ENCODE measurements at regions not wholly inside any gene's neighbourhood (a gene's known extent, or its start where the extent isn't known, plus 50 kb on each side); places are given as distances from the start of the nearest gene placed in this dataset.
"Not testable (repeated sequence)": the region's sequence is repeated elsewhere in the genome, so short reads cannot be mapped to it uniquely, and the experiment has no call there.

DNA sequence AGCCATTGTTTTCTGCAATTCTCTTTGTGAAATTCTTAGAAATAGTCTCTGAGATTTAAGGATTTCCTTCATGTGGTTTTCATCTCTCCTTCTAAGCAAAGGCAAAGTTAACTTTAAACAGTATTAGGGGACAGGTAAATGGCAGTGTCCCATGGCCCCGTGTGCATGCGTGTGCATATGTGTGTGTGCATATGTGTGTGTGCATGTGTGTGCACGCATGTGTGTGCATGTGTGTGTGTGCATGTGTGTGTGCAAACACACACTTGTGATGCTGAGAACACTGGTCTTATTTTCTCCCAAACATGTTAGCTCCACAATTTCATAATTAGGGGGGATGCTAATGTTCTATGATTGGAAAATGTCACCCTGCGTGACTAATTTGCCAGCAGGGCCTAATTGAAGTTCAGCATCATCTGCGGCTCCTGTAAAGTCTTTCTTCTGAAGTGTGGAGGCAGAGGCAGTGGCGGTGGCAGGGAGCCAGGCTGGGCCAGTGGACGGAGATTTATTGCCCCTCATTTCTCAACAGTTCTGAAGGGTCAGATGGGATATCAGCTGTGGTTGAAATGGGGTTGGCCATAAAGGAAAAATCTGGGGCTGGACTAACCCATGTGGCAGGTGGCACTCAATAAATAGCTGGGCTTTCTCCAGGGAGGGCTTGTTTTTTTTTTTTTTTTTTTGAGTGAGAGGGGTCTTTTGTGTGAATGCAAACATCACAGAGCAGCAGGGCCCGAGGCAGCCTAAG is 289.3 kb upstream of the PODXL start:
- no peak for DNase-seq

DNA sequence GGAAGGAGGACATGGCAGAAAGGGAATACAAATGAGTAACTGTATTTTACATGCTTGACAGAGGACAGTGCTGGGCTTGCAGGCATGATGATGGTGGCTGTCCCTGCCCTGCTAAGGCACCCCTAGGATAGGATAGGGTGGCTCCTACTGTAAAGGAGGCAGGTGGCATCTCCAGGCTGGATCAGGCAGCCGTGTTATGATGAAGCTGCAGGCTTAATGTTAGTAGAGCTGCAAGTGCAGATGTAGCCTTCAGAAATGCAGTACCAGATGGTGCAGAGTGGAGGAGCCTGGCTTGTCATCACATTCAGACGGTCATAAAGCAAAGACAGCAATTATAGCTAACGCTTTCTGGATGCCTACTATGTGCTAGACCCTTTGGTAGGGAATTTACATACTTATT is 287.9 kb upstream of the PODXL start:
- DNase-seq, result no peak

DNA sequence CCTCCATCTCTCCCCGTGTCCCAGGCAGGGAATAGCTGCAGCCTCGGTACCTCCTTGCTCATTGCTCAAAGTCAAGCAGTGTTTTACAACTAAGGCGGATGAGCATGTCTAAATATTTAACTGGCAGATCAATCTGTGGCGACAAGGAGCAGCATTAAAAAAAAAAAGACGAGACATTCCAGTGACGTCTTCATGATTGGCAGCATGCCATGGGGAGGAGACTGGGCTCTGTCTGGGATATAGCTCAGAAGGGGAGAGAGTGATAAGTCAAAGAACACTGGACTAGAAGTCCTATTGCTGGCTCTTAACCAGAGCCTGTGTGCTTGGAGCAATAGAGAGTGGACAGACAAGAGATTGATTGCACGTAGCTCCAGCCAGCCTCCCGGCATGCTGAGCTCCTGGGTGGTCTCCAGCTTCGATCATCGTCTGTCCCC is 287.5 kb upstream of the PODXL start:
- DNase-seq, result no peak

DNA sequence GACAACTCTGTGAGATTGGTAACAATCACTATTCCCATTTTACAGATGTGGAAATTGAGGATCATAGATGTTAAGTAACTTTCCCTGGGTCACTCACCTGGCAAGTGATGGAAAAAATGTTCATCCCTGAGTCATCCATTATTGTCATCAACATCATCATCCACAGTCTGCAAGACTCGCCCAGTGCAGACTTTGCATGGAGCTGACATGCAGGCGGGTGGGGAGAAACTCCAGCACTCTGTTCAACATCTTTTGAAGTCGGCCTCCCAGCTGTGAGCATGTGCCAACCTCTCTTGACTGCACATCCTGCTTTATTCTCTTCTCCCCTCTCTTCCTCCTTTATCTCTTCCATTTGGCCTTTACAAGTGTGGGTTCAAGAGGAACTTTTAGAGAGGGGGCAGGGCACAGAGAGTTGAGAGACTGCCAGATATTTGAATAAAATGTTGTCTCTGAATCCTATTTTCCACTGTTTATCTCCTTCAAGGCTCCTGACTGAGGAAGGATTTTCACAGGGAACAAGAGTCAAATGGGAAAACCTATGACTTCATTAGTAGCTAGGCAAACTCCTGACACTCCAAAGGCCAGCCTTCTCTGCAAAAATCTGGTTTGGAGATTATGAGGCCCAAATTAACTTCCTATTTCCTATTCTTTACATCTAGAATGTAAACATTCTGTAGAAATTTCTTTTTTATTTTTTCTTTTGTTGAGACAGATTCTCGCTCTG is 283.7 kb upstream of the PODXL start:
- no peak for DNase-seq

DNA sequence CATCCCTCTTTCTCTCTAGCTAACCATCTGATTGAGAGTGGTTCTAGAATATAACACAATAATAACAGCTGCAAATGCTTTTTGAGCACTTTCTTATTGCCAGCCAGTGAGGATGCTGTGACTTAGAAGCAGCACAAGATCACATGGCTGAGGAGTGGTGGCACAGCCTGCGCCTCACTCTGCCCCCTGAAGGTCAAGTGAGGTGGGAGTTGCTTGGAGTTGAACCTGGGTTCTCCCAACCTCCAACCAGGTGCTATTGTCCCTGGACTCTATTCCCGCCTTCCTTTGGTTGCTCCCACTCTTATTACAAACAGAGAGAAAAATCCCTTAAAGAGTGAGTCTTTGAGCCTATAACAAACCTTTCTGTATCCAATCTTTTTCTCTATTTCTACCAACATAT is 280.3 kb upstream of the PODXL start:
- no peak for DNase-seq

DNA sequence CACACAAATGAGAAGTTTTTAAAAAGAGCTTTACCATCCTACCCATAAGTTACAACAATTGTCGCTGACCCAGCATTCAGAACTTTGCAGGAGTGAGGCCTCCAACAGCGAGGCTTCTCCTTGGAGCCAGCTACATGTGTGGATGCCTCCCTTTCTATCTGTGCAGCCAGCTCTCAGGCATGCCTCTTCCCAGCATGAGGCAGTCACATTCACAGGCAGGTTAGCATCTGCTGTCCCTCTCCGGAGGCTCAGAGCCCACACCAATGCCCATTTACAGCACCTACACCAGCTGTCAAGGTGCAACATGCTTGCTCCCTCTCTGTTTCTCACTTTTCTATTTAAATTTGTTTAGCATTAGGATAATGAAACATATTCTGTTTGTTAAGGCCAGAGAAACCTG is 278.7 kb upstream of the PODXL start:
- DNase-seq, result no peak

DNA sequence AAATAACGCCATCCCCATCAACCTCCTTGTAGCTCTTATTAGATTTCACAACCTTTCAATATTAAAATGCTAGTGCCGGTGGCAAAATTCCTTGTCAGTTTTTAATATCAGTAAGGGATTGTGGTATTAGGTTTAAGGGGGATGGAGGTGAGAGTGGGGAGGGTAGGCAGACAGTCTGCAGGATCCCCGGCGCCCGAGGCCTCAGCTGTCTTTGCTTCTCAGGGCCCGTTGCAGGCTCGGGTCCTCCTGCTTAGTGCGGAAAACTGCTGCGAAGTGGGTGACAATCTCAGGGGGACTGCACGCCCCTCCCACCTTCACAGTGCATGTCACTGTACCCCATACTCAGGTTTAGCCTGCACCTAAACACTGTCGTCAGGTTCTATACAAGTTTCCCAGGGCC is 274.3 kb upstream of the PODXL start:
- no peak for DNase-seq

DNA sequence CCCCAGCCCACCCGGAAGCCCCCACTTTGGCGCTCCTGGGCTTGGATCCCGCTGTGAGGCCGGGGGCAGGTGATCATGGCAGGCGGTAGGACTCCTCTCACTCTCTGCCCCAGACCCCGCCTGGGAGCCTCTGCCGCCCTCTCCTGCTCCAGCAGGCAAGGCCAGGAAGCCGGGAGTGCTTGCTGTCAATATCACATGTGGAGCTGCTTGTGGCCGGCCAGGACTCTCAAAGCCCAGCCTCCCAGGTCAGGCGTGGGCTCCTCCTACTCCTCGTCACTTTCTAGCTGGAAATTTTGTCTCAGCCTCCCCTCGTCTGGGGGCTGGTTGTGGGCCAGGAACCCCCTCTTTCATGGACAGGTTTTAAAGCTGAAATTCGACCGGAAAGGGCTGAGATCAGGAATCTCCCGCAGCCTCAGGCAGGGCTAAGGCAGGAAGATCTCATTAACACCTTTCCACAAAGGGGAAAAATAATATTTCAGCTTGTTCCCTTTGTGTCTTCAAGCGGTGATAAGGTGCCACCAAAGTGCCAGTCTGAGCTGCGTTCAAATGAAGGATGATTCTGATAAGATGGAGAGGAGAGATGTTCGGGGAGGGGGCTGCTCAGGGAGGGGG is 273.6 kb upstream of the PODXL start:
- DNase-seq, result no peak

DNA sequence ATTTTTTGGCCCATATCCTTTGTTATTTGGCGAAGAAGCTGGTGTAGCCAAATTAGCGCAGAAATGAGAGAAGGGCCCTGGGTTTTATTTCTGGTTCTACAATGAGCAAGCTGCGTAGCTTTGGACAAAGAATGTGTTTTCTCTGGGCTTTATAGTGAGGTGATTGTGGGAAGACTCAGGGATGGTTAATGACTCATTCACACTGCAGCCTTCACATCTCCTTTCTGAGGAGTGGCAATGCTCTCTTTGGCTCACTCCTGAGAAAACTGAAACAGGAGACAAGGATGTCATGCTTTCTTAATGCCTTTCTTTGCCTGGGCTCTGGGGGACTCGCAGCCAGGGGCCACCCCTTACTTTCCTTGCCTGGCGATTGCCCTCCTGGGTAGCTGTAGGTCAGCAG is 271.0 kb upstream of the PODXL start:
- DNase-seq, result no peak

DNA sequence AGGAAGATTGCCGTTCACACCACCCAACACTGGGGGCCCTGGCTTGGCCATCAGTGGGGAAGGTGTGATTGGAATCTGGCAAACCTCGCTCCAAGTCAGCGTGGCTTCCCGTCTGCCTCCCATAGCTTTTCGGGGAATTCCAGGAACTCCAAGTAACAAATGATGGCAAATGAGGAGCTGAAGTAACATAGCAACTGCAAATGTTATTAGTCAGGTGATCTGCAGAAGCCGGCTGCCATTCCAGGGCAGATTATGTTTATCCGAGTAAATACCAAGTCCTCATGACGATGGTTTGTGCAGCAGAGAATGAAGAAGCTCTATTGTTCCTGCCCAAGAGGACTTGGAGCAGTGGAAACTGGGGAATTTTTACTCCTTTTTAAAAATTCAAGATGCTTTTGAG is 270.5 kb upstream of the PODXL start:
- no peak for DNase-seq

DNA sequence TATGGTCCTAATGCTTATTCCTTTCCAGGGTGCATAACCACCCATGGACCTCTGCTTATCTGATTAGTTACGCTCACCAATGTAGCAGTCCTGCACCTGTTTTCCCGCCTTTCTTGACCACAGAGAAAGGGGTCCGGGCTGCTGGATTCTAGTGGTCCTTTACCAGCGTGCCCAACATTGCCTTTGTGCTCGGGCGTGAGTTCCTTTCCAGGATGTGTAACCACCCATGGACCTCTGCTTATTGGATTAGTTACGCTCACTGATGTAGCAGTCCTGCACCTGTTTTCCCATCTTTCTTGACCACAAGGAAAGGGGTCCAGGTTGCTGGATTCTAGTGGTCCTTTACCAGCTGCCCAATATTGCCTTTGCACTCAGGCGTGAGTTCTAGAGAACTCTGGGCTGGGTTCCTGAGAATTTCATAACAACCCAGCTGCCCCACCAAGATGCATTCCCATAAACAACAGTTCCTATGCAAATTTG is 267.6 kb upstream of the PODXL start:
- DNase-seq, result not testable (repeated sequence)

DNA sequence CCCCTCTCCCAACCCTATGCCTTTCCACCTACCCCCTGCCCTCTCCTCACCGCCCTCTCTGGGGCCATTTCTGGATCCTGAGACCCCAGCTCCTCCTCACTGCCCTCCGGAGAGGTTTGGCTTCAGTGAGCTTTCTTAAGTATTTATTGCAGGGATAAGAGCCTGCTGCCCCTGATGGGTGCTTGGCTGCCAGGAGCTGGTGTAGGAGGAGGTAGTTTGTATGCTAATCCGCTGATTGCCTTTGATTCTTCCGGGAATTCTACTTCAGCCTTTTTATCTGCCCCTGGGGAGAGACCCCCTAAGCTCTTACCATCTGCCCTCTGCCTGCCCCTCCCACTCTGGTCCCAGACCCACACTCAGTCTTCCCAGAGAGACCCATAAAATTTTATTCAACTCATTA is 263.5 kb upstream of the PODXL start:
- no peak for DNase-seq

DNA sequence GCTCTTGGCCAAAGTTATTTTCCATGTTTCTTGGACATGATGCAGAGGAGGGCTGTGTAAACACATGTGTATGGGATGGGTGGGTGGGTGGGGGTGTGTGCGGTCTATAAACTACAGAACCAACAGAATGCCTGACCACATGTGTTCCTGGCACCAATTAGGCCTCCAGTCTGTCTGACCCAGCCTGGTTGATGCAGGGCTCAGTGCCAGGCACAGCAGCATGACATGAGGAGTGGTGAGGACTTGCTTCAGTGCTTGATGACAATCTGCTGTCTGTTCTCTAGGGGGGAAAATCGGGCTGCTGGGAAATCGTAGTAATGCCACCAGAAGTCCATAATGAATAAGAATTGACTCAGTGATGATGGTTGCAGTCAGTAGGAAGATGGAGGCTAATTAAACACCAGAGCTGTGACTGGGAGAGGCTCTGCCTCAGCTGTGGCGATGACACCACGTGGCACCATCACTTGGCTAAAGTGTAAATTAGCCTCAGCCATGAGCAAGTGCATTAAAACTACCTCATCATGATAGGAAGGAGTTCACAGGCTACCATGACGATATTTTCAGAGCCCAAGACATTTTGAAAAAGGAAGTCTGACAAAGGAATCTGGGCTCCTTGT is 260.1 kb upstream of the PODXL start:
- no peak for DNase-seq

DNA sequence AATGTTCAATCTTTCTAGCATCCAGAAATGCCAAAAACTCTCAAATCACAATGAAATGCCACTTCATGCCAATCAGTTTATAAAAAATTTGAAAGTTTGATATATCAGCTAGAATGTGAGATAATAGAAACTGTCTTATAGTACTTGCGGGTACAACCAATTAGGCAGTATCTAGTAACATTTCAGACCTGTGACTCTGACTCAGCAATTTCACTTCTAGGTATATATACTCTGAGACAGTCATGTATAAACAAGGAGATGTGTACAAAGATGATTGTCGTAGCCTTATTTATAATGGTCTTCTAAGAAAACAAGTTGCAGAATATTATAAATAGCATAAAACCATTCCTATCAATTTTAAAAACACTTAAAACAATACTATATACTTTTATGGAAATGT is 252.3 kb upstream of the PODXL start:
- DNase-seq, result no peak

DNA sequence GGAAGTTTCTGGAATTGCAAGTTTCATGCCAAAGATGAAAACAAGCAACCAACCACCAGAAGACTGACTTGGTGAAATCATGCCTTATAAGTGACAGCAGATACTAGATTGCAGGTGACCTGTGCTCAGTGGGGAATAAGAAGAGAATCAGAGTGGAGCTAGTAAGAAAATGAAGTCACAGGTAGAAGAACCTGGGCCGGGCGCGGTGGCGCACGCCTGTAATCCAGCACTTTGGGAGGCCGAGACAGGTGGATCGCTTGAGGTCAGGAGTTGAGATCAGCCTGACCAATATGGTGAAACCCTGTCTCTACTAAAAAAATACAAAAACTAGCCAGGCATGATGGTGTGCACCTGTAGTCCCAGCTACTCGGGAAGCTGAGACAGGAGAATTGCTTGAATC is 251.7 kb upstream of the PODXL start:
- DNase-seq, result not testable (repeated sequence)

DNA sequence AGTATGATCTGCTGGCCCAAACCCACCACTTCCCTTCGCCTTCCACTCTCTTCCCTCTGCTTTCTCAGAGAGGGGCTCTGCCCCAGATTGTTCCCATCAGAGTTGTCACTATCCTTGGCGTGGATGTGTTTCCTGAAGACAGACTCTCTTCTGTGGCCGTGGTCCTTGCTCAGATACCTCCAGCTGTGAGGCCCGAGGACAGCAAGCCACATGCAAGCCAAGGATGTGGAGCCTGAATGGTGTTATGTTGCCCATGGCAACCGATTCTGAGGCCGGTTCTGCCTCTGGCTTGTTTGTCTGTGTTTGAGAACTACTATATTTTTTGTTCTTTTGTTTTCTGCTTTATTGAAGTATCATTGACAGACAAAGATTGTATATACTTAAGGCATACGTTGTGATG is 247.4 kb upstream of the PODXL start:
- DNase-seq, result no peak

DNA sequence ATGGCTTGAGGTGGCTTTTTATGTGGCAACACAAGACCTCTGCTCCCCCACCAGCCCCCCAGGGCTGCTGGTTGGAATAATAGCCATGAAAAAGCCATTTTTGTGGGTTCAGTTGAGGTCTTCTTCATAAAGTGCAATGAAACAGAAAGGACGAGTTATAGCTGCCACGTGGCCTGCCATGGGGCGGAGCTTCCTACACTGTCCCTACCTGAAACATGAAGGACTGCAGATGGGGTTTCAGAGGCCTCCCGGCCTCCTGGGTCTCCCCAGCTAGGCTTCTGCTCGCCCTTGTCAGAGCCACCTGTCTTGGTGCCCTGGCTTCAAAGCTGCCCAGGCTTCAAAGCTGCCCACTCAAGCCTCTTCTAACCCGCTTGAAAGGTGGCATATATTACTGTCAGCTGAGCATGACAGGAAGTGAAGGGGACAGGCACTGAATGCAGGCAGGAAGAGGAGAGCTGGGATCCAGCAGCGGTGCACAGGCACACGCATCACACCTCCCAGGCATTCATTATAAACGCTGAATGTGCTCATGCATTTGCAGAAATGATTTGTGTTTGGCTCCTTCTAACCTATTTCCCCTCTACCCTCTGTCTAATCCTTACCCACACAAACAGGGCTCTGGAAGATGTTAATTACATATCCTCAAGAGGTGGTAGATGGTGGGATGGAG is 245.9 kb upstream of the PODXL start:
- DNase-seq, result no peak

DNA sequence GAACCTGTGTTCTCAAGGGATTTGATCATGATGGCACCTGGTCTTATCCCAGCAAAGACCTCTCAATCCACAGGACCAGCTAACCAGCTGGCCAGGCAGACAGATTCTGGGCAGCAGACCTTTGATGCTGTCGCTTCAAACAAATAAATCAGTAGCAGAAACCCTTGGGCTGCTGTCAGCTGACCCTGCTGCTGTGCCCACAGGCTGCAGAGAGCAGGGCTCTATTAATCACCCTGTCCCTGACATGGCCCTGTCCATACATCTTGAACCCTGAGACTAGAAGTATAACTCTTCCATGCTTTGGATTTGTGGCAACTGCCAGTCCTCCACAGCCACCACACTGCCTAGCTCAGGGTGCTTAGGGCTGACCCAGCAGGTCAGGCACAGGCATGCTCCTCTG is 244.1 kb upstream of the PODXL start:
- no peak for DNase-seq

DNA sequence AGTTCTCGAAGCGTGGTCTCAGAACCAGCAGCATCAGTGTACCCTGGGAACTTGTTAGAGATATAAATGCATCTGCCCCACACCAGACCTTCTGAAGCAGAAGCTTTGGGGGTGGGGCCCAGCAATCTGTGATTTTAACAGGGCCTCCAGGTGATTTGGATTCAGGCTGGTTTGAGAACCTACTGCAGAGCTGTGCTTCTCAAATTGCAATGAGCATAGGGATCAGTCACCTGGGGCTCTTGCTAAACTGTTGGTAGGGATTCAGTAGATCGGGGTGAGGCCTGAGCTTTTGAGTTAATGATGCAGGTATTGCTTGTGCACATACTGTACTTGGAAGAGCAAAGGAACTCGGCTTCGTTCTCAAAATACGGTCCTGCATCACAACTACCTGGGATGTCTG is 243.6 kb upstream of the PODXL start:
- DNase-seq, result no peak

DNA sequence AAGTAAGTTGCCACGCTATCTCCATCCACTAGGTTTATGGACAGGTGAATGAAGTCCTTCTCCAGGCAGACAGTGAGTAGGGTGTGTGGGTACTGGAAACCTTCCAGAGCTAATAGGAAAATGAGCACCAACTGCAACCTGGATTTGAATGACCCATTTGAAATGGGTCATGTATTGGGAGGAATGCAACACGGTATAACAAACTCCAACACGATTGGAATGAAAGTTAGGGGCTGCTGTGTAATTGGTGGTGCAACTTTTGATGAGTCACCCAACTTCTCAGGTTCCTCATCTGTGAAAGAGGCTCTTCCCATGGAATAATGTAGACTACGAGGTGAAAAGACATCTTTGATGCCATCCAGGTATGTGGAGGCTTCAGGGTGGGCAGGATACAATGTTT is 241.4 kb upstream of the PODXL start:
- DNase-seq, result no peak

DNA sequence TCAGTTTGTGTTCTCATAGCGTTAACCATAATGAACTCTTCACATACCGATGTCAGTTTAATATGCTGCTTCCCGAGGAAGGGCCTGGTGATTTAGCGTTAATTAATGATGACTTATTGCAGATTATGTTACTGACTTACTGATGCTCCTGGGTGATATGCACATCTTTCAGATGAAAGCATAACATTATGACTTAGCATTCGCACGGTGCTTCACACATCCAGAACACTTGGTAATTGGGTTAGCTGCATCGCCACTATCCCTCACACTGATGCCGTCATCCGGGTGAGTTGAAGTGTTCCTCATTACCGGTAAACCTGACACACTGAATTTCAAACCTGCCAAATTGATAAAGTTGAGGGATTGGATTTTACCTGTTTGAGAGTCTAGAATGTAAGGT is 239.0 kb upstream of the PODXL start:
- DNase-seq, result no peak

DNA sequence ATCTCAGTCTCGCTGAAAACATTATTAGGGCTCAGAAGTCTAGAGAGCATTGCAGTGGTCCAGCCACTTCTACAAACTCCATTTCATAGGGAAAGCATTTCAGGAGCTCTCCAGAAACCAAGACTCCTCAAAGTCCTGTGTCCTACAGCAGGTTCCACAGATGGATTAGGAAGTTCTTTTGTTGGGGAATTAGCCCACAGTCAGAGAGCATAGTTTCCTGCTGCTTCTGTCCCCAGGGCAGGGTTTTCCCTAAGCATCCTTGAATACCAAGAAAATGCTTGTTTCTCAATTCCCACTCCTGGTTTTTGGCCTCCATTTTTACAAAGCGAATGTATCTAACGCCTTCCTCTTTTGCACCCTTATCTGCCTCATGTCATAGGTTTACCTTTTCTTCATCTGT is 235.9 kb upstream of the PODXL start:
- no peak for DNase-seq

DNA sequence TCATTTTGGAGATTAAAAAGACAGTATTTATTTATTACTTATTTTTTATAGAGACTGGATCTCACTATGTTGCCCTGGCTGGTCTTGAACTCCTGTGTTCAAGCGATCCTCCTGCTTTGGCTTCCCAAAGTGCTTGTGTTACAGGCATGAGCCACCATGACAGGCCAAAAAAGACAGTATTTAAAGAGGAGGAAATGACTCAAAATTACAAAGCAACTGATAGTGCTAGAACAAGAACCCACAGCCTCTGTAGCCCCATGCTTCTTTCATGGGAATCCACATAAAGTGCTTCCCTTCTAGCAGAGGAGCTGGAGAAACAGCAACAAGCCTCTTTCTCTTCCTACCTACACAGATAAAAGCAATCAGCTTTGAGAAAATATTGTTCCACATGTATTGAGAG is 230.7 kb upstream of the PODXL start:
- DNase-seq, result no peak

All from bone marrow (tissue), 2 donors.